ENCODE measurements at regions not wholly inside any gene's neighbourhood (a gene's known extent, or its start where the extent isn't known, plus 50 kb on each side); places are given as distances from the start of the nearest gene placed in this dataset.

DNA sequence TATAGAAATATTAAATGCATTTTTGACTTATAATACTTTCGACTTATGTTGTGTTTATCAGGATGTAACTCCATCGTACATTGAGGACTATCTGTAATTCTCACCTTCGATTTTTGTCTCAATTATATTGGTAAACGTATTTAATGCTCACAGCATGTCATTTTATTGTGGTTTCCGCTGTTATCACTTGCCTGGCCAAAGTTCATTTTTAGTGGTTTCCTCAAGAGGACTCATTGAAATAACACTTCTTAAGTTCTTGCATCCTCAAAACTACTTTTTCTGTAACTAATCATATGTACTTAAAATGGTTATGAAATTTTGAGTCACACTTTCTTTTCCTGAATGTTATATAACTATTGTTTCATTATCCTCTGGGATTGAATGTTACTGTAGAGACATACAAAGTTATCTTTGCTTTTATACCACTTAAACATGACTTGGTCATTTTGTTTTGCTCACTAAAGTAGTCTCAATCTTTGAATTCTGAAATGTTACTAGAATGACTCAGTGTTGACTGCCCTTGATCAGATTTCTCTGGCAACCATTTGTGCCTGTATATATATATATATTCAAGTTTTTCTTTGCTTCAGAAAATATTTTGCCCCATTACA, 289.6 kb upstream of the PROX1 start:
- TF ChIP-seq ZNF423 (CRISPR knock-in tag; IDR thresholded peaks at IDR 0.05) (no peak), CTCF (IDR thresholded peaks at IDR 0.05) (no peak), MAX (CRISPR knock-in tag; IDR thresholded peaks at IDR 0.05) (no peak), ZNF121 (CRISPR knock-in tag; IDR thresholded peaks at IDR 0.05) (no peak), NR1H2 (CRISPR knock-in tag; IDR thresholded peaks at IDR 0.05) (no peak), IRF1 (CRISPR knock-in tag; IDR thresholded peaks at IDR 0.05) (no peak), ATF3 (CRISPR knock-in tag; conservative IDR thresholded peaks at IDR 0.05) (no peak)
- TF ChIP-seq, protein P1, sequence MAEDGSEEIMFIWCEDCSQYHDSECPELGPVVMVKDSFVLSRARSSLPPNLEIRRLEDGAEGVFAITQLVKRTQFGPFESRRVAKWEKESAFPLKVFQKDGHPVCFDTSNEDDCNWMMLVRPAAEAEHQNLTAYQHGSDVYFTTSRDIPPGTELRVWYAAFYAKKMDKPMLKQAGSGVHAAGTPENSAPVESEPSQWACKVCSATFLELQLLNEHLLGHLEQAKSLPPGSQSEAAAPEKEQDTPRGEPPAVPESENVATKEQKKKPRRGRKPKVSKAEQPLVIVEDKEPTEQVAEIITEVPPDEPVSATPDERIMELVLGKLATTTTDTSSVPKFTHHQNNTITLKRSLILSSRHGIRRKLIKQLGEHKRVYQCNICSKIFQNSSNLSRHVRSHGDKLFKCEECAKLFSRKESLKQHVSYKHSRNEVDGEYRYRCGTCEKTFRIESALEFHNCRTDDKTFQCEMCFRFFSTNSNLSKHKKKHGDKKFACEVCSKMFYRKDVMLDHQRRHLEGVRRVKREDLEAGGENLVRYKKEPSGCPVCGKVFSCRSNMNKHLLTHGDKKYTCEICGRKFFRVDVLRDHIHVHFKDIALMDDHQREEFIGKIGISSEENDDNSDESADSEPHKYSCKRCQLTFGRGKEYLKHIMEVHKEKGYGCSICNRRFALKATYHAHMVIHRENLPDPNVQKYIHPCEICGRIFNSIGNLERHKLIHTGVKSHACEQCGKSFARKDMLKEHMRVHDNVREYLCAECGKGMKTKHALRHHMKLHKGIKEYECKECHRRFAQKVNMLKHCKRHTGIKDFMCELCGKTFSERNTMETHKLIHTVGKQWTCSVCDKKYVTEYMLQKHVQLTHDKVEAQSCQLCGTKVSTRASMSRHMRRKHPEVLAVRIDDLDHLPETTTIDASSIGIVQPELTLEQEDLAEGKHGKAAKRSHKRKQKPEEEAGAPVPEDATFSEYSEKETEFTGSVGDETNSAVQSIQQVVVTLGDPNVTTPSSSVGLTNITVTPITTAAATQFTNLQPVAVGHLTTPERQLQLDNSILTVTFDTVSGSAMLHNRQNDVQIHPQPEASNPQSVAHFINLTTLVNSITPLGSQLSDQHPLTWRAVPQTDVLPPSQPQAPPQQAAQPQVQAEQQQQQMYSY (CRISPR knock-in tag; IDR thresholded peaks at IDR 0.05) = no peak
